DOHH2 (cell line): ENCODE measurements at regions not wholly inside any gene's neighbourhood (a gene's known extent, or its start where the extent isn't known, plus 50 kb on each side); places are given as distances from the start of the nearest gene placed in this dataset.

ENCODE experiments used
- H3F3A ChIP-seq: fragments of 200-600 bp; sonication (generic), shearing (Covaris generic); 2 replicates; pipeline ENCODE4 v1.6.0; 2016; ENCODE audit warnings: antibody characterized with exemption, mild to moderate bottlenecking; ENCODE audit not compliant: control insufficient read depth, insufficient read depth
- H3K27ac ChIP-seq: fragments of 200-600 bp; sonication (generic); 2 replicates; pipeline ENCODE4 v1.5.1; 2014; ENCODE audit warnings: low read depth, mild to moderate bottlenecking, low read length, moderate library complexity
- H3K27me3 ChIP-seq: fragments of 200-600 bp; sonication (generic); 2 replicates; pipeline ENCODE4 v1.6.1; 2014; ENCODE audit warnings: mild to moderate bottlenecking, low read length, mixed read lengths; ENCODE audit not compliant: control insufficient read depth
- H3K36me3 ChIP-seq: fragments of 200-600 bp; sonication (generic); 2 replicates; pipeline ENCODE4 v1.6.1; 2014; ENCODE audit warnings: mild to moderate bottlenecking, low read length, moderate library complexity, mixed read lengths; ENCODE audit not compliant: control insufficient read depth
- H3K4me1 ChIP-seq: fragments of 200-600 bp; sonication (generic); 2 replicates; pipeline ENCODE4 v1.6.1; 2014; ENCODE audit warnings: mild to moderate bottlenecking, low read length, mixed read lengths; ENCODE audit not compliant: control insufficient read depth
- H3K4me2 ChIP-seq: fragments of 200-600 bp; sonication (generic); 2 replicates; pipeline ENCODE4 v1.6.0; 2014; ENCODE audit warnings: mild to moderate bottlenecking, low read length, moderate library complexity
- H3K4me3 ChIP-seq: fragments of 200-600 bp; sonication (generic); 2 replicates; pipeline ENCODE4 v1.5.1; 2014; ENCODE audit warnings: mild to moderate bottlenecking, low read length, mixed read lengths
- H3K79me2 ChIP-seq: fragments of 200-600 bp; sonication (generic); 2 replicates; pipeline ENCODE4 v1.6.1; 2014; ENCODE audit warnings: mild to moderate bottlenecking, low read length, mixed read lengths; ENCODE audit not compliant: control insufficient read depth
- H3K9me2 ChIP-seq: fragments of 200-600 bp; sonication (generic); replicated peaks from 2 replicates; pipeline ENCODE4 v1.6.1; 2014; ENCODE audit warnings: mild to moderate bottlenecking, low read length, mixed read lengths; ENCODE audit not compliant: control insufficient read depth
- H3K9me3 ChIP-seq: fragments of 200-600 bp; sonication (generic); 2 replicates; pipeline ENCODE4 v1.6.1; 2014; ENCODE audit warnings: antibody characterized with exemption, low read length, mixed read lengths; ENCODE audit not compliant: control insufficient read depth, insufficient read depth
- H4K20me1 ChIP-seq: fragments of 200-600 bp; sonication (generic); 2 replicates; pipeline ENCODE4 v1.6.0; 2014; ENCODE audit warnings: low read depth, mild to moderate bottlenecking, antibody characterized with exemption, low read length, moderate library complexity; ENCODE audit not compliant: control insufficient read depth, insufficient read depth
- CTCF ChIP-seq: fragments of 200-600 bp; sonication (generic); IDR thresholded peaks from one replicate; pipeline ENCODE4 v1.5.1; 2014; ENCODE audit warnings: antibody characterized with exemption, mild to moderate bottlenecking, low read depth, low read length; ENCODE audit not compliant: poor library complexity, severe bottlenecking
- EZH2phosphoT487 ChIP-seq: fragments of 200-600 bp; sonication (generic); IDR thresholded peaks from 2 replicates; pipeline ENCODE4 v1.6.1; 2017; ENCODE audit warnings: borderline replicate concordance, mild to moderate bottlenecking, antibody characterized with exemption, low read length, moderate library complexity, mixed read lengths

- Histone ChIP-seq H3K4me3 (peak overlapping the region; percentile 60), H3K27ac (peak overlapping the region; percentile 98), H3K4me1 (peaks cover 74% of the 10 kb centered on the region), H3K9me2 (no peaks in the 10 kb centered on the region), H3F3A (peaks cover 30% of the 10 kb centered on the region), H3K79me2 (no peaks in the 10 kb centered on the region), H3K27me3 (no peaks in the 10 kb centered on the region), H4K20me1 (no peaks in the 10 kb centered on the region), H3K36me3 (peaks cover 9% of the 10 kb centered on the region; the same call in 1 of the 2 replicates), H3K4me2 (peak overlapping the region; percentile 87), H3K9me3 (no peaks in the 10 kb centered on the region)
- TF ChIP-seq CTCF (no peak), EZH2phosphoT487 (no peak)
These were observed 62.3 kb downstream of the TMEM100 start for GRCh38 chr17:55660178-55660886.

GRCh38 chr17:55659661-55660060, 63.0 kb downstream of the TMEM100 start:
- Histone ChIP-seq H3K36me3 (peaks cover 9% of the 10 kb centered on the region; the same call in 1 of the 2 replicates), H3K27me3 (no peaks in the 10 kb centered on the region), H3F3A (peaks cover 29% of the 10 kb centered on the region), H3K9me3 (no peaks in the 10 kb centered on the region), H3K79me2 (no peaks in the 10 kb centered on the region), H4K20me1 (no peaks in the 10 kb centered on the region), H3K27ac (peak overlapping the region; percentile 98), H3K4me3 (peak overlapping the region; percentile 60), H3K4me1 (peaks cover 68% of the 10 kb centered on the region), H3K9me2 (no peaks in the 10 kb centered on the region), H3K4me2 (peak overlapping the region; percentile 87)
- TF ChIP-seq EZH2phosphoT487 (no peak), CTCF (no peak)

GRCh38 chr17:55655777-55656176, 66.9 kb downstream of the TMEM100 start:
- Histone ChIP-seq H3K9me3 (no peaks in the 10 kb centered on the region), H3K36me3 (0 out of 2 replicates have a peak, but pooled peaks cover 3% of the 10 kb centered on the region), H3K9me2 (no peaks in the 10 kb centered on the region), H3K79me2 (no peaks in the 10 kb centered on the region), H3K4me2 (no peak overlapping the region), H3K27me3 (no peaks in the 10 kb centered on the region), H3K4me3 (no peak overlapping the region), H3K27ac (no peak overlapping the region), H3K4me1 (peaks cover 33% of the 10 kb centered on the region), H3F3A (peaks cover 14% of the 10 kb centered on the region), H4K20me1 (no peaks in the 10 kb centered on the region)
- TF ChIP-seq CTCF: no peak
- TF ChIP-seq EZH2phosphoT487: no peak
